Testis (tissue), 2 donors: ENCODE measurements at regions not wholly inside any gene's neighbourhood (a gene's known extent, or its start where the extent isn't known, plus 50 kb on each side); places are given as distances from the start of the nearest gene placed in this dataset.

Experiments
- CTCF ChIP-seq, 3 experiments: fragments of 450-650 bp in 2 of 3; fragments of 200-600 bp in 1 of 3; sonication (generic) in 1 of 3; IDR thresholded peaks; one replicate each; pipeline ENCODE4 v1.5.1; 2016 to 2019; ENCODE audit warnings: antibody characterized with exemption in 3 of 3, mild to moderate bottlenecking in 2 of 3, moderate library complexity in 1 of 3
- POLR2A ChIP-seq: fragments of 450-650 bp; IDR thresholded peaks from one replicate; pipeline ENCODE4 v1.6.1; 2017; ENCODE audit warnings: antibody characterized with exemption, mild to moderate bottlenecking, moderate library complexity

GRCh38 chr12:13358391-13358905, 161.9 kb downstream of the EMP1 start:
- TF ChIP-seq CTCF (IDR thresholded peaks at IDR 0.05) (no peak), POLR2A (no peak)
